Neural cell (in vitro differentiated cells): ENCODE measurements at regions not wholly inside any gene's neighbourhood (a gene's known extent, or its start where the extent isn't known, plus 50 kb on each side); places are given as distances from the start of the nearest gene placed in this dataset.
"Not testable (repeated sequence)": the region's sequence is repeated elsewhere in the genome, so short reads cannot be mapped to it uniquely, and the experiment has no call there.

ENCODE experiments used
- H2AFZ ChIP-seq: fragments of 200-600, 300-800 bp; sonication (generic), shearing (Covaris generic); 2 replicates; pipeline ENCODE4 v1.6.0; 2014; ENCODE audit warnings: low read depth, mild to moderate bottlenecking, antibody characterized with exemption, low read length, moderate library complexity
- H3F3A ChIP-seq: fragments of 200-600 bp; shearing (Covaris generic); 2 replicates; pipeline ENCODE4 v1.6.1; 2016; ENCODE audit warnings: mild to moderate bottlenecking, moderate library complexity, mixed read lengths, antibody characterized with exemption, low read length; ENCODE audit not compliant: insufficient read depth, poor library complexity, severe bottlenecking
- H3K27ac ChIP-seq: fragments of 200-600, 300-800 bp; sonication (generic), shearing (Covaris generic); 2 replicates; pipeline ENCODE4 v1.5.1; 2014; ENCODE audit warnings: mild to moderate bottlenecking, low read length, moderate library complexity
- H3K27me3 ChIP-seq: fragments of 300-800, 200-600 bp; sonication (generic), shearing (Covaris generic); 2 replicates; pipeline ENCODE4 v1.6.0; 2014; ENCODE audit warnings: mild to moderate bottlenecking, low read depth, low read length, moderate library complexity; ENCODE audit not compliant: insufficient read depth
- H3K36me3 ChIP-seq: fragments of 300-800, 200-600 bp; sonication (generic), shearing (Covaris generic); 2 replicates; pipeline ENCODE4 v1.5.1; 2014; ENCODE audit warnings: mild to moderate bottlenecking, antibody characterized with exemption, low read length, moderate library complexity; ENCODE audit not compliant: insufficient read depth
- H3K4me2 ChIP-seq: fragments of 300-800, 200-600 bp; sonication (generic), shearing (Covaris generic); 2 replicates; pipeline ENCODE4 v1.6.0; 2014; ENCODE audit warnings: mild to moderate bottlenecking, low read length
- H3K4me3 ChIP-seq: fragments of 300-800, 200-600 bp; sonication (generic), shearing (Covaris generic); 2 replicates; pipeline ENCODE4 v1.5.1; 2014; ENCODE audit warnings: mild to moderate bottlenecking, low read length, moderate library complexity
- H3K79me2 ChIP-seq: fragments of 200-600 bp; shearing (Covaris generic); replicated peaks from 2 replicates; pipeline ENCODE4 v1.6.0; 2014; ENCODE audit warnings: mild to moderate bottlenecking, low read length, moderate library complexity; ENCODE audit not compliant: insufficient read depth
- H3K9ac ChIP-seq: fragments of 300-800, 200-600 bp; sonication (generic), shearing (Covaris generic); 2 replicates; pipeline ENCODE4 v1.6.1; 2016; ENCODE audit warnings: mild to moderate bottlenecking, low read length, mixed read lengths
- H3K9me2 ChIP-seq: fragments of 200-600 bp; shearing (Covaris generic); 2 replicates; pipeline ENCODE4 v1.6.1; 2016; ENCODE audit warnings: mild to moderate bottlenecking, low read length, mixed read lengths; ENCODE audit not compliant: insufficient read depth
- H3K9me3 ChIP-seq: fragments of 200-600, 300-800 bp; sonication (generic), shearing (Covaris generic); 2 replicates; pipeline ENCODE4 v1.6.1; 2016; ENCODE audit warnings: mild to moderate bottlenecking, mixed run types, low read length, moderate library complexity, mixed read lengths
- H4K20me1 ChIP-seq: fragments of 200-600 bp; shearing (Covaris generic); 2 replicates; pipeline ENCODE4 v1.6.1; 2016; ENCODE audit warnings: mild to moderate bottlenecking, mixed run types; ENCODE audit not compliant: insufficient read depth

- H4K20me1 ChIP-seq, H3F3A ChIP-seq, H2AFZ ChIP-seq, H3K79me2 ChIP-seq, H3K36me3 ChIP-seq, H3K9me2 ChIP-seq, H3K9ac ChIP-seq, H3K4me2 ChIP-seq, H3K27ac ChIP-seq, H3K27me3 ChIP-seq, H3K9me3 ChIP-seq, H3K4me3 ChIP-seq: not testable (repeated sequence)
These were observed 54.1 kb upstream of the NBPF9 start for GRCh38 chr1:149157409-149157808.

GRCh38 chr1:149158308-149158707 lies 55.0 kb upstream of the NBPF9 start:
- H3K27me3 ChIP-seq, H3K27ac ChIP-seq, H3K4me3 ChIP-seq: not testable (repeated sequence)

GRCh38 chr1:149163063-149163444 lies 59.7 kb upstream of the NBPF9 start:
- not testable (repeated sequence) for H3K79me2 ChIP-seq, H3K27ac ChIP-seq, H3K4me2 ChIP-seq, H3K9ac ChIP-seq, H4K20me1 ChIP-seq, H3K9me3 ChIP-seq, H3K36me3 ChIP-seq, H3F3A ChIP-seq, H3K27me3 ChIP-seq, H3K4me3 ChIP-seq, H3K9me2 ChIP-seq, H2AFZ ChIP-seq

More at GRCh38 chr1:149158308-149158707, 55.0 kb upstream of the NBPF9 start:
- not testable (repeated sequence) for H3K9me2 ChIP-seq, H3K36me3 ChIP-seq, H3K4me2 ChIP-seq, H3F3A ChIP-seq, H3K9ac ChIP-seq, H3K9me3 ChIP-seq, H3K79me2 ChIP-seq, H4K20me1 ChIP-seq, H2AFZ ChIP-seq

- not testable (repeated sequence) for H3K4me3 ChIP-seq
These were observed 71.4 kb upstream of the NBPF9 start for GRCh38 chr1:149174765-149175164.

GRCh38 chr1:149175812-149176211 lies 72.5 kb upstream of the NBPF9 start:
- H3K9me3 ChIP-seq, H3K4me3 ChIP-seq, H3K9me2 ChIP-seq, H3K27me3 ChIP-seq, H3K9ac ChIP-seq, H3K36me3 ChIP-seq, H3K79me2 ChIP-seq, H4K20me1 ChIP-seq, H3F3A ChIP-seq, H2AFZ ChIP-seq, H3K4me2 ChIP-seq, H3K27ac ChIP-seq: not testable (repeated sequence)

More at GRCh38 chr1:149174765-149175164, 71.4 kb upstream of the NBPF9 start:
- not testable (repeated sequence) for H3K9me3 ChIP-seq, H4K20me1 ChIP-seq, H3K79me2 ChIP-seq, H3F3A ChIP-seq, H3K9me2 ChIP-seq, H2AFZ ChIP-seq, H3K36me3 ChIP-seq, H3K27ac ChIP-seq, H3K27me3 ChIP-seq, H3K4me2 ChIP-seq, H3K9ac ChIP-seq

- not testable (repeated sequence) for H3K36me3 ChIP-seq, H3K9me3 ChIP-seq, H2AFZ ChIP-seq, H3K4me2 ChIP-seq, H3K27ac ChIP-seq, H3K79me2 ChIP-seq, H3F3A ChIP-seq, H3K27me3 ChIP-seq, H3K9me2 ChIP-seq, H4K20me1 ChIP-seq
- peak overlapping the region; percentile 59 for H3K4me3 ChIP-seq
- H3K9ac ChIP-seq = peak overlapping the region; percentile 55
These were observed 73.3 kb upstream of the NBPF9 start for GRCh38 chr1:149176453-149177316.

GRCh38 chr1:149190742-149191141 lies 87.4 kb upstream of the NBPF9 start:
- H3K27me3 ChIP-seq, H3K4me3 ChIP-seq, H3F3A ChIP-seq, H4K20me1 ChIP-seq, H3K36me3 ChIP-seq, H3K27ac ChIP-seq, H2AFZ ChIP-seq, H3K4me2 ChIP-seq, H3K9ac ChIP-seq, H3K79me2 ChIP-seq, H3K9me2 ChIP-seq, H3K9me3 ChIP-seq: not testable (repeated sequence)

GRCh38 chr1:149196651-149197050 lies 93.3 kb upstream of the NBPF9 start:
- H4K20me1 ChIP-seq, H3K4me3 ChIP-seq, H3K27ac ChIP-seq, H3K9me2 ChIP-seq, H3K9me3 ChIP-seq, H3K9ac ChIP-seq, H3K27me3 ChIP-seq, H2AFZ ChIP-seq, H3K36me3 ChIP-seq, H3F3A ChIP-seq, H3K4me2 ChIP-seq, H3K79me2 ChIP-seq: not testable (repeated sequence)
